ENCODE measurements at regions not wholly inside any gene's neighbourhood (a gene's known extent, or its start where the extent isn't known, plus 50 kb on each side); places are given as distances from the start of the nearest gene placed in this dataset.

DNA sequence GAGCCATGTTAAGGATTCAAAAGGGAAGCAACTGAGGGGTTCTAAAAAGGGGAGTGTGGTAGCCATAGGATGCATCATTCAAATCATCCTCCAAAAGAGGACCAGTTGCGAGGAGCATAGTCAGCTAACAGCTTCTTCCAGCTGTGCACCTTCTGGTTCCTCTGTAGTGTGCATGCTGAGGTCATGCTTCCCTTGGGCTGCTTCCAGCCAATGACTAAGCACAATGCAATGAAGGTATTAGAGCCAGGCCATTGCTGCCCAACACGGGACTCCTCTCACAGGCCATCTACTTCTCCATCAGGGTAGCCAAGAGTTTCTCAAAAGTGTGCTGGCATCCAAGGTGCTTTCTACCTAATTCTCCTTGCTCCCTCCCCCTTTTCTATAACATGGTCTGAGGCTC, 69.2 kb upstream of the ARID2 start:
- Histone ChIP-seq H3K4ac (ENCODE audit: low read depth, low read length) (no peak overlapping the region), H2AFZ (ENCODE audit: insufficient read depth, low read length, poor library complexity) (no peak overlapping the region), H3K4me1 (ENCODE audit: control insufficient read depth in 1 of 2, insufficient read depth in 2 of 2, low read length in 2 of 2) (peaks cover 0 to 3% of the 10 kb centered on the region in 2 experiments), H4K91ac (ENCODE audit: low read depth, low read length) (no peak overlapping the region), H3K18ac (ENCODE audit: low read length) (no peak overlapping the region), H4K8ac (ENCODE audit: low read depth, low read length) (no peak overlapping the region), H2BK5ac (ENCODE audit: low read depth, low read length, poor library complexity) (no peak overlapping the region), H3K4me3 (ENCODE audit: low read depth, low read length) (no peak overlapping the region), H3K79me1 (ENCODE audit: low read length) (no peaks in the 10 kb centered on the region), H2AK5ac (ENCODE audit: low read length) (no peak overlapping the region), H3K23ac (ENCODE audit: low read length) (no peak overlapping the region), H3K79me2 (ENCODE audit: control insufficient read depth, insufficient read depth, low read length, poor library complexity) (no peaks in the 10 kb centered on the region), H3K27ac (ENCODE audit: low read depth, low read length) (no peak overlapping the region), H3K14ac (ENCODE audit: low read length) (no peak overlapping the region), H3K27me3 (ENCODE audit: insufficient read depth, low read length) (no peaks in the 10 kb centered on the region), H3K9me3 (ENCODE audit: insufficient read depth, low read depth, low read length) (no peaks in the 10 kb centered on the region), H3K9ac (ENCODE audit: low read length) (no peak overlapping the region), H4K12ac (ENCODE audit: low read depth, low read length) (no peak overlapping the region), H3K4me2 (ENCODE audit: low read length) (no peak overlapping the region), H2BK12ac (ENCODE audit: low read length) (no peak overlapping the region), H2BK120ac (ENCODE audit: insufficient read depth, low read length, poor library complexity) (no peak overlapping the region), H3K36me3 (ENCODE audit: control insufficient read depth in 1 of 2, insufficient read depth in 2 of 2, low read length in 2 of 2) (no peaks in the 10 kb centered on the region)
- peak; percentile 35 to 41 for DNase-seq
- WGBS (ENCODE audit: extremely low coverage, insufficient coverage, insufficient read length), result no CpG with 5 or more reads among the region's 2 CpGs

DNA sequence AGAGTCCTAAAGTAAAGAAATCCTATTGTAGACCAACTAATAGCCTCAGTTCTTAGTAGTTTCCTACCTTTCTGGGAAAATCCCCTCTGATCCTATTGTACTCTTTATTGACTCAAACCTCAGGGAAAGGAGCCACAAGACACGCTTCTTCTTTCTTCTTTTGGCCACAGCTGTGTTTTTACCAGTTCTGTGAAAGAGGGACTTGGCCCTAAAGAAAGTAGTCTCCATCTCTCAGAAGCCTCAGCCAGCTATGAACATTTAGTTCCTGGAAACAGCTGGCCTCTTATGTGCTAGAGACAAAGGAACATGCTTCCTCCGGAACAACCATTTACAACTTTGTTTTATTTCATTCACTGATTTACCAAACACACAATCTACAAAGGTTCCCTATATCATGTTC, 66.1 kb upstream of the ARID2 start:
- H3K18ac ChIP-seq (ENCODE audit: low read length), result no peak overlapping the region
- no peak overlapping the region for H2BK12ac ChIP-seq (ENCODE audit: low read length)
- H3K9ac ChIP-seq (ENCODE audit: low read length), result no peak overlapping the region
- no CpG with 5 or more reads among the region's 2 CpGs for WGBS (ENCODE audit: extremely low coverage, insufficient coverage, insufficient read length)
- H4K91ac ChIP-seq (ENCODE audit: low read depth, low read length), result no peak overlapping the region
- H3K23ac ChIP-seq (ENCODE audit: low read length), result no peak overlapping the region
- H4K8ac ChIP-seq (ENCODE audit: low read depth, low read length), result no peak overlapping the region
- no peak overlapping the region for H2BK120ac ChIP-seq (ENCODE audit: insufficient read depth, low read length, poor library complexity)
- H2BK5ac ChIP-seq (ENCODE audit: low read depth, low read length, poor library complexity), result no peak overlapping the region
- no peak overlapping the region for H4K12ac ChIP-seq (ENCODE audit: low read depth, low read length)
- H2AK5ac ChIP-seq (ENCODE audit: low read length), result no peak overlapping the region
- H3K9me3 ChIP-seq (ENCODE audit: insufficient read depth, low read depth, low read length), result no peaks in the 10 kb centered on the region
- H3K79me1 ChIP-seq (ENCODE audit: low read length), result no peaks in the 10 kb centered on the region
- H3K27ac ChIP-seq (ENCODE audit: low read depth, low read length), result no peak overlapping the region
- no peak overlapping the region for H3K4ac ChIP-seq (ENCODE audit: low read depth, low read length)
- H3K14ac ChIP-seq (ENCODE audit: low read length), result no peak overlapping the region
- peaks cover 0 to 3% of the 10 kb centered on the region in 2 experiments for H3K4me1 ChIP-seq (ENCODE audit: control insufficient read depth in 1 of 2, insufficient read depth in 2 of 2, low read length in 2 of 2)
- no peak overlapping the region for H3K4me3 ChIP-seq (ENCODE audit: low read depth, low read length)
- H3K4me2 ChIP-seq (ENCODE audit: low read length), result no peak overlapping the region
- H3K36me3 ChIP-seq (ENCODE audit: control insufficient read depth in 1 of 2, insufficient read depth in 2 of 2, low read length in 2 of 2), result no peaks in the 10 kb centered on the region
- H3K79me2 ChIP-seq (ENCODE audit: control insufficient read depth, insufficient read depth, low read length, poor library complexity), result no peaks in the 10 kb centered on the region
- DNase-seq, result no peak
- H2AFZ ChIP-seq (ENCODE audit: insufficient read depth, low read length, poor library complexity), result no peak overlapping the region
- H3K27me3 ChIP-seq (ENCODE audit: insufficient read depth, low read length), result no peaks in the 10 kb centered on the region

DNA sequence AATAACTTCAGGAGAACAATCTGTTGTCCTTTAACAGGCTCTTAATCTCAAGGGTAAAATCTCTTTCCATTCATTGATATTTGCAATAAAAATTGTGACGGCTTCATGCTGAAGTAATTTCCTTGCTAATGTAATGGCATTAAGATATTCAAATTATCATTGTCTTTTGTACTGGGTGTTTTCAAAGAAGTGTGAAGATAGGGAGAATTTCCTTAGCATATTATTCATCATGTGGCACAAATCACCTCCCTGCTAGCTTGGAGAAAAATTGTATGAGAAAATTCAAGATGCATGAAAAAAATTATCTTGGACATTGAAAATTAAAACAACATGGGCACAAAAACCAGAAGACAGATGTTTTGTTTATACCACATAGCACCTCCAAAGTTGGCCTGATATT, 63.6 kb upstream of the ARID2 start:
- DNase-seq, result no peak
- no CpG with 5 or more reads among the region's 1 CpG for WGBS (ENCODE audit: extremely low coverage, insufficient coverage, insufficient read length)
- Histone ChIP-seq H2BK120ac (ENCODE audit: insufficient read depth, low read length, poor library complexity) (no peak overlapping the region), H2AFZ (ENCODE audit: insufficient read depth, low read length, poor library complexity) (no peak overlapping the region), H3K23ac (ENCODE audit: low read length) (no peak overlapping the region), H3K79me1 (ENCODE audit: low read length) (no peaks in the 10 kb centered on the region), H3K4me1 (ENCODE audit: control insufficient read depth in 1 of 2, insufficient read depth in 2 of 2, low read length in 2 of 2) (no peaks in the 10 kb centered on the region), H3K4me3 (ENCODE audit: low read depth, low read length) (no peak overlapping the region), H3K36me3 (ENCODE audit: control insufficient read depth in 1 of 2, insufficient read depth in 2 of 2, low read length in 2 of 2) (no peaks in the 10 kb centered on the region), H3K9ac (ENCODE audit: low read length) (no peak overlapping the region), H2AK5ac (ENCODE audit: low read length) (no peak overlapping the region), H3K9me3 (ENCODE audit: insufficient read depth, low read depth, low read length) (no peaks in the 10 kb centered on the region), H4K8ac (ENCODE audit: low read depth, low read length) (no peak overlapping the region), H2BK5ac (ENCODE audit: low read depth, low read length, poor library complexity) (no peak overlapping the region), H3K4ac (ENCODE audit: low read depth, low read length) (no peak overlapping the region), H3K27ac (ENCODE audit: low read depth, low read length) (no peak overlapping the region), H3K79me2 (ENCODE audit: control insufficient read depth, insufficient read depth, low read length, poor library complexity) (no peaks in the 10 kb centered on the region), H2BK12ac (ENCODE audit: low read length) (no peak overlapping the region), H3K4me2 (ENCODE audit: low read length) (no peak overlapping the region), H4K12ac (ENCODE audit: low read depth, low read length) (no peak overlapping the region), H3K27me3 (ENCODE audit: insufficient read depth, low read length) (no peaks in the 10 kb centered on the region), H3K14ac (ENCODE audit: low read length) (no peak overlapping the region), H3K18ac (ENCODE audit: low read length) (no peak overlapping the region), H4K91ac (ENCODE audit: low read depth, low read length) (no peak overlapping the region)

DNA sequence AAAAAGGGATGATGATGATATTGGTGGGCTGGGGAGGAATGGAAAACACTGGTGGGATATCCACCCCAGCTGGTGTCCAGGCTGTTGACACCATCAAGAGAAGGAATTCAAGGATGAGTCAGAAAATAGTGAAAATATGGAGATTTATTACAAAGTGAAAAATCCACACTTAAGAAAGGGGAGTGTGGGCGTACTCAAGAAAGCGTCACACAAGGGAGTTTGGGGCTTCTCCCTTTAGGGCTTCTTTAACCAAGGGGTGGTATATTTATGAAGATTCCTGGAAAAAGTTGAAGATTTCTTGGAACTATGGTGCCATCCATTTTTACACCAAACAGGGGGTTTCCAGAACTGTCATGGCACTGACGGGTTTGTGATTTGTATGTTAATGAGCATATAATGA, 63.1 kb upstream of the ARID2 start:
- no peak overlapping the region for H2BK120ac ChIP-seq (ENCODE audit: insufficient read depth, low read length, poor library complexity)
- H3K9me3 ChIP-seq (ENCODE audit: insufficient read depth, low read depth, low read length), result no peaks in the 10 kb centered on the region
- no peak overlapping the region for H3K4me2 ChIP-seq (ENCODE audit: low read length)
- no peak overlapping the region for H3K27ac ChIP-seq (ENCODE audit: low read depth, low read length)
- H3K23ac ChIP-seq (ENCODE audit: low read length), result no peak overlapping the region
- no peak overlapping the region for H2AFZ ChIP-seq (ENCODE audit: insufficient read depth, low read length, poor library complexity)
- H3K4me3 ChIP-seq (ENCODE audit: low read depth, low read length), result no peak overlapping the region
- no peaks in the 10 kb centered on the region for H3K4me1 ChIP-seq (ENCODE audit: control insufficient read depth in 1 of 2, insufficient read depth in 2 of 2, low read length in 2 of 2)
- H3K4ac ChIP-seq (ENCODE audit: low read depth, low read length), result no peak overlapping the region
- no peaks in the 10 kb centered on the region for H3K79me2 ChIP-seq (ENCODE audit: control insufficient read depth, insufficient read depth, low read length, poor library complexity)
- H3K27me3 ChIP-seq (ENCODE audit: insufficient read depth, low read length), result no peaks in the 10 kb centered on the region
- no peaks in the 10 kb centered on the region for H3K79me1 ChIP-seq (ENCODE audit: low read length)
- H3K18ac ChIP-seq (ENCODE audit: low read length), result no peak overlapping the region
- no CpG with 5 or more reads among the region's 3 CpGs for WGBS (ENCODE audit: extremely low coverage, insufficient coverage, insufficient read length)
- no peak overlapping the region for H3K14ac ChIP-seq (ENCODE audit: low read length)
- H2BK12ac ChIP-seq (ENCODE audit: low read length), result no peak overlapping the region
- H3K9ac ChIP-seq (ENCODE audit: low read length), result no peak overlapping the region
- H2BK5ac ChIP-seq (ENCODE audit: low read depth, low read length, poor library complexity), result no peak overlapping the region
- H2AK5ac ChIP-seq (ENCODE audit: low read length), result no peak overlapping the region
- no peak overlapping the region for H4K91ac ChIP-seq (ENCODE audit: low read depth, low read length)
- DNase-seq, result no peak
- no peak overlapping the region for H4K8ac ChIP-seq (ENCODE audit: low read depth, low read length)
- no peaks in the 10 kb centered on the region for H3K36me3 ChIP-seq (ENCODE audit: control insufficient read depth in 1 of 2, insufficient read depth in 2 of 2, low read length in 2 of 2)
- H4K12ac ChIP-seq (ENCODE audit: low read depth, low read length), result no peak overlapping the region
